SU-DHL-6 (cell line): ENCODE measurements at regions not wholly inside any gene's neighbourhood (a gene's known extent, or its start where the extent isn't known, plus 50 kb on each side); places are given as distances from the start of the nearest gene placed in this dataset.

Source experiments
- EZH2phosphoT487 ChIP-seq: fragments of 200-600 bp; sonication (generic), shearing (Covaris generic); conservative IDR thresholded peaks from 2 replicates; pipeline ENCODE4 v1.6.1; 2018; ENCODE audit warnings: mild to moderate bottlenecking, antibody characterized with exemption, low read length, moderate library complexity, mixed read lengths
- TF ChIP-seq, protein P1 (sequence below): fragments of 200-600 bp; sonication (generic); IDR thresholded peaks from one replicate; pipeline ENCODE4 v1.5.1; 2017; ENCODE audit warnings: antibody characterized with exemption, mild to moderate bottlenecking, low read length, moderate library complexity; ENCODE audit not compliant: insufficient read depth, poor library complexity, severe bottlenecking

DNA sequence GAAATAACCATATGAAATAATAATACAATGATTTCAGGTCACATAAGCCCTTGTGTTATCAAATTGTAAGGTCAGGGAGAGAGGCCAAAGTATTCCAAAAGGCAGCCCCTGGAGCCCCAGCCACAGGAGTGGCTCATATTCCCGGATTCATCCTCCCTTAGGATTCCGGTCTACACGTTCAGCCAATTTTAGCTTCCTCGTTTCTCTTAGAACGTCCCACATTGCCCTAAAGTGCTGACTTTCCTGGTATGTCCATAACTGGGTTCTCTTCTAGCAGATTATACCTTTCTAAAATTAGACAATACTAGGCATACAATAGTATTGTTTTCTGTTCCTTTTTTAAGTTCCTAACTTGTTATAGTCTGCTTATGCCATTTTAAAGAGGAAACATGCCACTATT is 192.7 kb upstream of the NOX3 start:
- TF ChIP-seq, protein P1, sequence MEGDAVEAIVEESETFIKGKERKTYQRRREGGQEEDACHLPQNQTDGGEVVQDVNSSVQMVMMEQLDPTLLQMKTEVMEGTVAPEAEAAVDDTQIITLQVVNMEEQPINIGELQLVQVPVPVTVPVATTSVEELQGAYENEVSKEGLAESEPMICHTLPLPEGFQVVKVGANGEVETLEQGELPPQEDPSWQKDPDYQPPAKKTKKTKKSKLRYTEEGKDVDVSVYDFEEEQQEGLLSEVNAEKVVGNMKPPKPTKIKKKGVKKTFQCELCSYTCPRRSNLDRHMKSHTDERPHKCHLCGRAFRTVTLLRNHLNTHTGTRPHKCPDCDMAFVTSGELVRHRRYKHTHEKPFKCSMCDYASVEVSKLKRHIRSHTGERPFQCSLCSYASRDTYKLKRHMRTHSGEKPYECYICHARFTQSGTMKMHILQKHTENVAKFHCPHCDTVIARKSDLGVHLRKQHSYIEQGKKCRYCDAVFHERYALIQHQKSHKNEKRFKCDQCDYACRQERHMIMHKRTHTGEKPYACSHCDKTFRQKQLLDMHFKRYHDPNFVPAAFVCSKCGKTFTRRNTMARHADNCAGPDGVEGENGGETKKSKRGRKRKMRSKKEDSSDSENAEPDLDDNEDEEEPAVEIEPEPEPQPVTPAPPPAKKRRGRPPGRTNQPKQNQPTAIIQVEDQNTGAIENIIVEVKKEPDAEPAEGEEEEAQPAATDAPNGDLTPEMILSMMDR = no peak
- TF ChIP-seq EZH2phosphoT487 = no peak
